ELR (cell line): ENCODE measurements at regions not wholly inside any gene's neighbourhood (a gene's known extent, or its start where the extent isn't known, plus 50 kb on each side); places are given as distances from the start of the nearest gene placed in this dataset.
"Not testable (repeated sequence)": the region's sequence is repeated elsewhere in the genome, so short reads cannot be mapped to it uniquely, and the experiment has no call there.

Experiments used
- DNase-seq: peaks from one replicate; pipeline ENCODE4 v3.0.0-alpha.2; 2015; ENCODE audit warnings: low read depth

DNA sequence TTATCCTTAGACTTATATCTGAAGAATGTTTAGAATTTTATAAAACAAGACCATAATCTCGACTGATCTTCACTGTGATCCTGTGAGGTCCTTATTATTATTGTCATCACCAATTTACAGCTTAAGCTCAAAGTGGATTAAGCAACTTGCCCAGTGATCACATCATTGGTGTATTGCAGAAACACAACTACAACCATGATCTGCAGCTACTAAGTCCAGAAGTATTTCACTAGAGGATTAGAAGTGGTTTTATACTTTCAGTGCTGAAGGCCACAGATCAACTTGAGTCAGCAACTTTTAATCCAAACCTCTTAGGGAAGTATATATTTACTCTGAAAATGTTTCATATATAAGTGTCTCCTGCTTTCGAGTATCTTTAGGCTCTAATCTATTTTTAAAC is 624.3 kb upstream of the SOX9 start:
- no peak for DNase-seq

- peak; percentile 49 for DNase-seq
Measured at GRCh38 chr17:71500761-71501555, 619.9 kb upstream of the SOX9 start.

GRCh38 chr17:71501711-71502110 is 619.1 kb upstream of the SOX9 start:
- no peak for DNase-seq

- DNase-seq = peak; percentile 16
Measured at GRCh38 chr17:71502443-71502842, 618.4 kb upstream of the SOX9 start.

- DNase-seq = no peak
Measured at GRCh38 chr17:71503710-71504465, 616.9 kb upstream of the SOX9 start.

GRCh38 chr17:71505200-71505599 is 615.6 kb upstream of the SOX9 start:
- peak; percentile 55 for DNase-seq

GRCh38 chr17:71505981-71506380 is 614.8 kb upstream of the SOX9 start:
- DNase-seq = no peak

GRCh38 chr17:71511266-71511995 is 609.4 kb upstream of the SOX9 start:
- no peak for DNase-seq

GRCh38 chr17:71513725-71514124 is 607.1 kb upstream of the SOX9 start:
- DNase-seq = not testable (repeated sequence)

- DNase-seq = no peak
Measured at GRCh38 chr17:71516149-71516548, 604.7 kb upstream of the SOX9 start.

DNA sequence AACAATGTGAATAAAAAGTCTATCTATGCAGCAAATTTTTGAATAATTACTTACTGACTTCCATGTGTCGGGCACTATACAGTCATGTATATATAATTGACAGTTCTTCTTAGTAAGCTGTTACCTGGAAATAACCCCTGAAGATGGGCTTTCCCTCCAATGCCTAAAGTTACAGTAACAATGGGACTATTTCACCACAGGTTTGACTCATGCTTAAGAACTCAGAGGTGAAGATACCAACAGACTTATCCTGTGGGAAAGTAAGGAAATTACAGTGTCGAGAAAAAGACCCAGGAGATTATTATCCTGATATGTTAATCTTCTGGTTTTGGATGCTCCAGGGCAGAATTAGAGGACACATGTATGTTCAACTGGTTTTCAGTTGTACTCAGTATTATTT is 601.5 kb upstream of the SOX9 start:
- peak; percentile 70 for DNase-seq

- DNase-seq = peak; percentile 35
Measured at GRCh38 chr17:71521724-71522123, 599.1 kb upstream of the SOX9 start.

DNA sequence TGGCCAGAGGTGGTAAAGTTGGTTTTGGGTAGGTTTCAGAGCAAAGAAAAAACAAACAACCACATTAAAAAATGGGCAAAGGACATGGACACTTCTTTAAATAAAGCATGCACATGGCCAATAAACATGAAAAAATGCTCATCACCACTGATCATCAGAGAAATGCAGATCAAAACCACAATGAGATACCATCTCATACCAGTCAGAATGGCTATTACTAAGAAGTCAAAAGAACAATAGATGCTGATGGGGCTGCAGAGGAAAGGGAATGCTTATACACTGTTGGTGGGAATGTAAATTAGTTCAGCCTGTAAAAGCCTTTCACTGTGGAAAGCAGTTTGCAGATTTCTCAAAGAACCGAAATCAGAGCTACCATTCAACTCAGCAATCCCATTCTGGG is 598.4 kb upstream of the SOX9 start:
- peak; percentile 58 for DNase-seq

DNA sequence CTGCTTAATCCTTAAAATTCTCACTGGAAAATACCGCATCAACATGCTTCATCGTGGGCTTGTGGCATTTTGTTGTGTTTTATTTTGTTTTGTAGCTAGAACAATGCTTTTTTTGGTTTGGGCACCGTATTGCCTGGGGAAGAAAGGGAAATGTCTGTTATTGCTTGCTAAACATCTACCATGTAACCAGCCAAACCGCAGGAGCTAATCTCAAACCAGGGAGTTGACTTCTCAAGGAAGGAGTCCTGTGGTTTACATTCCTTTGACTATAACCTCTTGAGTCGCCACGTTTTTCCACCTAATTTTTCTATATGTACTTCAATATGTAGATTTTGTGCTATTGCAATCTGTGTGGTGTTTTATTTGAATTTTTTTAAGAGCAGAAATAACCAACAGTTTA is 593.5 kb upstream of the SOX9 start:
- DNase-seq = no peak

DNA sequence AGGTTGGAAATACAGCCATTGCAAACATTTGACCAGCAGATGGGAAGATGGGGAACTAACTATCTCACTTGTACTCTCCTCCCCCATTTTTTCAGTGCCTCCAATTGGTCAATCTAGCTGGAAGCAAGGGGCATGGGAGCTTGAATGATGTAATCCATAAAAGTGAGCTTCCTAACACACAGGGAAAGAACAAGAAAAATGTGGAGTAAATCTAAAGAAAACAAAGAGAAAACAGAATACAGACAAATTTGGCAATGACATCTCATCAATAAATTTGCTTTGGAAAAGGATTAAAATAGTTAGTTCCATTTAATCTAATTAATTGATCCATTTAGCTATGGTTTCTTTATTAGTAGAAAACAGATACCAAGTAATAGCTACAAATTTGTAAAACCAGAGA is 592.6 kb upstream of the SOX9 start:
- no peak for DNase-seq

GRCh38 chr17:71530248-71530647 is 590.6 kb upstream of the SOX9 start:
- DNase-seq = peak; percentile 34

DNA sequence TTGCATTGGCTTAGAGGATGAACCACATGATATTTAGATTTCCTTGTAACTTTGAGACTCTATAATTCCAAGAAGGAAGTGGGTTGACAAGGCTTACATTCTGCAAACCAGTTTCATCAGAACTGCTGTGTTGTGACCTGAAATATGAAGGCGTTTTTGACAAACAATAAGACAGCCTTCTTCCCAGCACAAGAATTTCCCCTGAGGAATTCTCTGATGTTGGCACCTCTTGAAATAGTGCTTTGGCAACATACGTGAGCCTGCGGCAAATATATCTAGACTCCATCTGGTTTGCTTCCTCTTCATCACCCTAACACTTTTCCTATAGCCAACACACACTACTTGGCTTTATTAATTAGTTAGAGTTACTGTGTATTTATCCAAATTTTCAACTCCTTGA is 585.5 kb upstream of the SOX9 start:
- DNase-seq = no peak

DNA sequence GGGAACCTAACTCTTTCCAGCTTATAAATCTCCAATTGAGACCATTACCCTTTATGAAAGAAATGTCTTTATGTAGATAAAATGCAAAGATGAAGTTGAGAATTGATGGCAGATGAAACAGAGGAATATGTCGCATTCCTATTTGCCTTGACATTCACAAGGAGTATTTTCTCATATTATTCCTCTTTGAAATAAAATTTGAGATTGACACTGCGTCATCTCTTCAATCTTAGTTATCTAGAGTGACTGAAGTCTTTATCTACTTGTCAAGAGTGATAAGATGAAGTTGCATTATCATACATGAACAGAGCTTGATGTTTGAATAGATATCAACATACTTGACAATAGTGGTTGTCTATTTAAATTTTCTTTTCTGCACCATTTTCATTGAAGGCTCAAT is 574.4 kb upstream of the SOX9 start:
- DNase-seq = no peak

DNA sequence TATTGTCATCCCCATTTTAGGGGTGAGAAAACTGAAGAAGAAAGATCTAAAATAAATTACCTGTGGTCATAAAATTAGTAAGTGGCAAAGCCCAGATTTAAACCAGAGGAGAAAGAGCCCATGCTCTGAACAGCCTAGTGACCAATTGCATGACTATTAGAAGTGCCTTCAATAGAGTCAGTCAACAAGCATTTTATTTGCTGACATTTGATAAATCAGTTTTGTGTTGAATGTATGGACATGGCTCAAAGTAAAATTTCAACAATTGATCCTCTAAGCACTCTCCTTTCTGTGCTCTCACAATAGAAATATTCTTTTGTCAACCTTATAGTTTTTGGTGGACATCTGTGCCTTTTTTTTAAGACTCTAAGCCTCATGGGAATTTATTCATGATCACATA is 572.9 kb upstream of the SOX9 start:
- no peak for DNase-seq

- DNase-seq = peak; percentile 37
Measured at GRCh38 chr17:71548540-71549190, 572.2 kb upstream of the SOX9 start.

DNA sequence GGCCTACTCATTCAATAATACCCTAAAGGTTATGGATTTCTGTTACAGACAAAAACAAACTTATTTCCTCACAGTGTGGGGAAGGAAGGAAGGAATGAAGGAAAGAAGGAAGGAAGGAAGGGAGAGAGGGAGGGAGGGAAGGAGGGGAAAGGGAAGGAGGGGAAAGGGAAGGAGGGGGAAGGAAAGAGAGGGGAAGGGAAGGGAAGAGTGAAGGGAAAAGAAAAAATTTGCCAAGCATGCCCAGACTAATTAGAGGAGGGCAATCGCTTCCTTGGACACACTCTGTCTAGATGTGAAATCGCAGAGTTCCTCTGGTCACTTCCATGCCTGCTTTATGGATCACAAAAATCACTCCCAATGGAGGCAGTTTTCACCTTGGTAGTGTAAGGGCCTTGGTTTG is 570.1 kb upstream of the SOX9 start:
- DNase-seq = no peak

GRCh38 chr17:71553381-71553780 is 567.4 kb upstream of the SOX9 start:
- no peak for DNase-seq
